SH-SY5Y (cell line): ENCODE measurements at regions not wholly inside any gene's neighbourhood (a gene's known extent, or its start where the extent isn't known, plus 50 kb on each side); places are given as distances from the start of the nearest gene placed in this dataset.

Experiments used
- GATA2 ChIP-seq: IDR thresholded peaks from 2 replicates; pipeline ENCODE4 v1.6.1; 2011; ENCODE audit warnings: mild to moderate bottlenecking, low read depth, low read length
- GATA3 ChIP-seq: IDR thresholded peaks from 2 replicates; pipeline ENCODE4 v1.6.1; 2011; ENCODE audit warnings: low read depth, mild to moderate bottlenecking, low read length, moderate library complexity

- no peak for TF ChIP-seq GATA3
- TF ChIP-seq GATA2, result no peak
These were observed 617.4 kb downstream of the CCDC85A start for GRCh38 chr2:56801214-56801613.
